HS-27A (cell line): ENCODE measurements at regions not wholly inside any gene's neighbourhood (a gene's known extent, or its start where the extent isn't known, plus 50 kb on each side); places are given as distances from the start of the nearest gene placed in this dataset.
"Not testable (repeated sequence)": the region's sequence is repeated elsewhere in the genome, so short reads cannot be mapped to it uniquely, and the experiment has no call there.

ENCODE experiments used
- DNase-seq: peaks from one replicate; pipeline ENCODE4 v3.0.0-alpha.2; 2012; ENCODE audit warnings: low read depth, missing footprints

DNA sequence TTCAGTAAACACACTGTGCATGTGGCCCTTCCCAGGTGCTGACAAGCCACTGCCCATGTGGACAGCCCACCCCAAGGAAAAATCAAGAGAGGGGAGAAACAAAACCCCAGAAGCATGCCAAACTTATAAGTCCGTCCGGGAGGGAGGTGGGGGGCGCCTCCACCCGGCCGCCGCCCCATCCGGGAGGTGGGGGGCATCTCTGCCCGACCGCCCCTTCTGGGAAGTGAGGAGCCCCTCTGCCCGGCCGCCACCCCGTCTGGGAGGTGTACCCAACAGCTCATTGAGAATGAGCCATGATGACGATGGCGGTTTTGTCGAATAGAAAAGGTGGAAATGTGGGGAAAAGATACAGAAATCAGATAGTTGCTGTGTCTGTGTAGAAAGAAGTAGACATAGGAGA is 53.8 kb upstream of the C2CD4B start:
- no peak for DNase-seq

DNA sequence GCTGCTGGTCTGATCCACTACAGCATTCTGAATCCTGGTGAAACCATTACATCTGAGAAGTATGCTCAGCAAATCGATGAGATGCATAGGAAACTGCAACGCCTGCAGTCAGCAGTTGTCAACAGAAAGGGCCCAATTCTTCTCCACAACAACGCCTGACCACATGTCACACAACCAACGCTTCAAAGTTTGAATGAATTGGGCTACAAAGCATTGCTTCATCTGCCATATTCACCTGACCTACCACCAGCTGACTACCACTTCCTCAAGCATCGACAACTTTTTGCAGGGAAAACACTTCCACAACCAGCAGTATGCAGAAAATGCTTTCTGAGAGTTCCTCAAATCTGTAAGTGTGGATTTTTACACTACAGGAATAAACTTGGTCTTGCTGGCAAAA is 54.7 kb upstream of the C2CD4B start:
- DNase-seq: no peak

DNA sequence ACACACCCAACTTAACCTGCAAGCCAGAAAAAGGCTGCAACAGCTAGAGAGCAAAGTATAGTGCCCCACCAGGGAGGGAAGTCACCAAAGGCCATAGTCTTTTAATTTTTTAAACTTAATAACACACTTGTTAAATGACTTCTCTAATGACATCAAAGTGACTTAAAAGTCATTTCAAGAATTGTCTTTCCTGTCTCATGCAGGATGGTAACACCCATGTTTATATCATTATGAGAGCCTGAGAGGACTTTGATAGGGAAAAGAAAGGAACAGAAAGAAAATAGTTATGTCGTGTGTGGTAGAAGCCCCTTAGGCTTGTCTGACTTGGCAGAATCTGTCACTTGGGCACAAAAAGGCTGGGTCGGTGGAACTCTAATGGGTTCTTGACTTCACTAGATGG is 57.9 kb upstream of the C2CD4B start:
- DNase-seq: no peak

DNA sequence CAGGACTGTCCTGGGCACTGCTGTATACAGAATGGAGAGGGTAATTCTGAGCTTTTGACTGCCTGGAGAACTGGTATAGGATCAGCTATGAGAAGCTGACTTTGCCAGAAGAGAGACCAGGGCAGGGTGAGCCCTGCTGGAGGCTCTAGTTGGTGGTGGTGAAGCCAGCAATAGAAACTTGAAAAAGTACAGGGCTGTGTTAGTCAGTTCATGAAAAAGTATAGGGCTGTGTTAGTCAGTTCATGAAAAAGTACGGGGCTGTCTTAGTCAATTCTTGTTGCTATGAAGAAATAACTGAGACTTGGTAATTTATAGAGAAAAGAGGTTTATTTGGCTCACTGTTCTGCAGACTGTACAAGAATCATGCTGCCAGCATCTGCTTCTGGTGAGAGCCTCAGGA is 63.5 kb upstream of the C2CD4B start:
- DNase-seq: no peak

DNA sequence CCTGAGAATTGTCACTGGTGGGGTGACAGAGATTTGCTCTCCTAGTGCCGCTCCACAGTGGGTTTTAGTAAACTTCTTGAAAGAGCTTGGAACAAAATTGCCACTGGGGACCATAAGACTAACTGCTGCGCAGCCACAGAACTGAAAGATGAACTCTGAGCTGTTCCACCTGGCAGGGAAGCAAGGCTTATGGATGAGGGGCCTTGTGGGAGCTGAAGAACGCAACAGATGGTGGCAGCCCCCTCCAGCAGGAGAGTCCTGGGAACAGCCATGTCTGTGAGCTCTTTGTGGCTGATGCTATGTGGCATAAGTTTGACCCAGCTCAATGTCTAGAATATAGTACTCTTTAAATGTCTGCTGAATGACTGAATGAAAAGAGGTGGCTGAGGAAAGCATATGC is 66.8 kb upstream of the C2CD4B start:
- DNase-seq: no peak

DNA sequence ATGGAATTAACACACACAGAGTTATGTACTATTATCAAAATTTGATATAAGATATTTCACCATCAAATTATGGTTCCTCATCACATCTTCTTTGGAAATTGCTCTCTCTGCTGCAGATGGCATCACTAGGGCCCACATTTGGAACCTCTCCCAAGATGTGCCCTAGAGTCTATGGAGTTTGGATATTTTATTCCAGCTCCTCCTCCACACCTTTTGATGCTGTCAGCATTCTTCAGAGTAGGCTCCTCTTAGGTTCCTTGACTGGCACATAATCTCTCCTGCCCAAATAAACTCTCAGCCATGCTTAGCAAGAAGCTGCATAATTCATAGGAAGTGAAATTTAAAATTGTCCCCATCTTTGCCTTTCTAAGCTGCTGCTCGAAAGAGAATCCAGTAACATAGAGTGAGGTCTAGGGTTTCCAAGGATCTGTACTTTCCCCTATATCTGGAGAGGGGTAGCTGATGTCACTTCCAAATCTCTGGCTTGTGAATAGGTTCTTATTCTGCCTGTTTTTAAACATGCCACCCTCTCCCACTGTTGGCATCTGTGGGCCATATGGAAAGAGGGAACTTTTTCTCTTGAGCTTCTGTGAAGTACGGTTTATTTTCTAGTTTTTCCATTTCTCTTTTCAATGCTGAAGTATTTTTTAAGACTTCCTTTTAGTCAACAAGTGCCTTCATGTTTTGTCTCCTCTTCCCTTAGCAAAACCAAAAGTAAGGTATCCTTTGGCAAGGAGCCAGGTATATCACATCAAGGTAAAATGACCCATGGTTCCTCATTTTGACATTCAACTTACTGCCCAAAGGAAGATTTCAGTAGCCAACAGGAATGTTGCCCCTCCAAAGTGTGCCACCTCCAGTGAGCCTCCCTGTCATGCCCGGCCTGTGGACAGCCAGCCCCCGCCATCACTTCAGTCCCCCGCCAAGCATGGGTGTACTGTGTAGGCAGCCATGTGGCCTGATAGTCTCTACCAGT is 75.3 kb upstream of the C2CD4B start:
- DNase-seq: no peak

DNA sequence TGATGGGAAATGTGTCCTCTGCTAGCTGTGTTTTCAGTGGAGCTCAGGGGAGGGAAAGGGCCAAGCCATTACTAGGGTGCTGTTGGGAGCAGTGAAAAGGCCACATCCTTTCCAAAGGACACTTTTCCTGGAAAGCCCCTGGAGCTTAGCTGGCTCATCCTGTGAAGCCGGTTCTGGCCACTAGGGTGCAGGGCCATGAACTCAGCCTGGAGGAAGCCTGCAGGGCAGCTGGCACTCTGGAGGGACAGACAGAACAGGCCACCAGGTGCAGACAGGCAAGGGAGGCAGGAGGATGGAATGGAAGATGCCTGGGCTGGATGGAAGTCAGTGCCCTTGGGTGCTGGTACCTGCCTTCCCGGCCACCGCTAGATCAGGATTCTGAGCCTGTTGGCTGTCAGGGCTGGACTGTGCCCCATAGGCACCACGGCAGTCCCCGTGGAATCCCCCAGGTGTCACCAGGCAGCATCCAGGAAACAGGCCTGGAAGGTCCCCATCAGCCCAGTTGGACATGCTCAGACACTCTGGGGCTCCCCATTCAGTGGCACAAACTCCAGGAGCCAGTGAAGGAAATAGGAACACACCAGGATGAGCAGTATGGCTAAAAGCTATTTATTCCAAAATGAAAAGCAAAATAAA is 76.2 kb upstream of the C2CD4B start:
- DNase-seq: no peak

DNA sequence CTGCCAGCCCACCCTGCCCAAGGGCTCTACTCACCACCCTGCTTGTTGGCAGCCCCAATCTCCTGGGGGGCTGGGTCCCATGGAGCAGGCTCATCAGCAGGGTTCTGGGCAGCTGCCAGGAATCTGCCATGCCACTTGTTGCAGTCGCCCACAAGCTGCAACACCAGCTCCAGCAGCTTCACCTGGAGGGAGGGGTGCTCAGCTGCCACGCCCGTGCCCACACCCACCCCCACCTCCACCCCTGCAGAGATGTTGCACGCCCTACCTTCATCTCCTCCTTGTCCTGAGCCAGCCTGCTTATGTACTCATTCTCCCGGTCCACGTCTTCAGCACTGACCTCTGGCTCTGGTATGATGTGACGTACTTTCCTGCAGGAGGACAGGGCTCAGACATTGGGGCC is 77.9 kb upstream of the C2CD4B start:
- no peak for DNase-seq

DNA sequence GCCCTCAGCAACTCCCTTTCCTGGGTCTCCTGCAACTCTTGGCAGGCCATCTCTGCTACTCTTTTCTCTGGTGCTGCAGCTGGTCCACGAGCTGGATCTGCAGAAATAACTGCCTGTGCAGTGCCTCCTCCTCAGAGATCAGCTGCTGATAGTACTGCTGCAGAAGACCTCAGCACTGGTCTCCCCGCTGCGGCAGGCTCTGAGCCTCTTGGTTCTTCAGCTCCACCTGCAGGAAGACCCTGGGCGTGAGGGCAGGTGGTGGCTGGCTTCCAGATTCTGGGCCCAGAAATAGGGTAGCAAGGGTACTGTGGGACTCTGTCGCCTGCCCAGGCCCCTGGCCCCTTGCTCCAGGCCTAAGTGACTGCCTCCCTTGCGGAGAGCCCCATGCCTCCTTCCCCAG is 79.7 kb upstream of the C2CD4B start:
- DNase-seq: no peak

DNA sequence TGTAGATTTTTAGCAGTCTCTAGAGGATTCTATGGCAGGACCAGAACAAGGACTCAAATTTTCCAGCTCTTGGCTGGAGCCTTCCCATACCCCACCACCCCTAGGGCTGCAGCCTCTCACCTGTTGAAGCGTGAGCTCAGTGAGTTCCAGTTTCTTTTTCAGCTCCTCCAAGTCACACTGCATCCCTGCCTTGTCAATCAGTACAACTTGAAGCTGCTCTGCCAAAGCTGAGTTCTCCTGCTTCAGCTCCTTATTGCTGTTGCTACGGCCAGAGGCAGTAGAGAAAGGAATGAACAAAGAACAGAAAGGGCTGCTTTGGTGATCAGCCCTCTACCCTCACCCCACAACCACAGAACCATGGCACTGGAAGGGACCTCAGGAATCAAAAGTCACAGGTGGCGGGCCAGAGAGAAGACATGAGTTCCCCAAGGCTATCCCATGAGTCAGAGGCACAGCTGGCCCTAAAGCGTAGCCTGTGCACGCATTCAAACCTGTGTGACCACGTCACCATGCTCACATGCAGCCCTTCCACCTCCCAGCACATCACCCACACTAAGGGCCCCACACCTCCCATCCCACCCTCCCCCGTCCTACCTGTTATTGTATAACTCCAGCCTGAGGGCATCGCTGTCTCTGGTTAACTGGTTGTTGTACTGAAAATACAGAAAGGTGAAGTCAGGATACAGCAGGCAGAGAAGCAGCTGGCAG is 83.3 kb upstream of the C2CD4B start:
- no peak for DNase-seq

DNA sequence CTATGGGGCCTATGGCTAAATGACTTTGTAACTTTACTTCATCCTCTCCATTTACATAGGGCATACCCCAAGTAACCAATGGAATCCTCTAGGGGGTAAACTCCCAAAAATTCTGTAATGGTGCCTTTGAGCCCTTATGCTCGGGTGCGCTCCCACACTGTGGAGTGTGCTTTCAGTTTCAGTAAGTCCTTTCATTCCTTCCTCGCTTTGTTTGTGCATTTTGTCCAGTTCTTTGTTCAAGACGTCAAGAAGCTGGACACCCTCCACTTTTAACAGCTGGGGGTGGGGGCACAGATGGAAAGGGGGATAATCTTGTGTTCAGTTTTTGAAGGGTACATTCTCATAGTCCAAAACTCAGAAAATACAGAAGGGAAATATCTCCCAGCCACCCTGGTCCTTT is 84.4 kb upstream of the C2CD4B start:
- no peak for DNase-seq

DNA sequence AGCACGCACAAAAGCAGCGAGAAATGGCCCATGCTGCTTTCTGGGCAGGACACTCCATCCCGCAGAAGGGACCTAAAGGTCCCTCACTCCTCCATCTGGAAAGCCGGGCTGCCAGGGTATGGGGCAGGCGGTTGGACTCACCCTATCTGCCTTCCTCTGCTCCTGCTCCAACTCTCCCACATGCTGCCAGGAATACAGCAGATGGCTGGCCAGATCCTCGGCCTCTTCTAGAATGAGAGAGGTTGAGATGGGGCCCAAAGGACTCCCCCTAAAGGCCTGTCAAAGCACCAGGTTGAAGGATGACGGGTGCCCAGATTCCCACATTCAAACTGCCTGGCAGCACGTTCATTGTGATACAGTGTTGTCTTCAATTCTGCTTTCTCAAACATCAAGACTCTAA is 85.1 kb upstream of the C2CD4B start:
- no peak for DNase-seq

DNA sequence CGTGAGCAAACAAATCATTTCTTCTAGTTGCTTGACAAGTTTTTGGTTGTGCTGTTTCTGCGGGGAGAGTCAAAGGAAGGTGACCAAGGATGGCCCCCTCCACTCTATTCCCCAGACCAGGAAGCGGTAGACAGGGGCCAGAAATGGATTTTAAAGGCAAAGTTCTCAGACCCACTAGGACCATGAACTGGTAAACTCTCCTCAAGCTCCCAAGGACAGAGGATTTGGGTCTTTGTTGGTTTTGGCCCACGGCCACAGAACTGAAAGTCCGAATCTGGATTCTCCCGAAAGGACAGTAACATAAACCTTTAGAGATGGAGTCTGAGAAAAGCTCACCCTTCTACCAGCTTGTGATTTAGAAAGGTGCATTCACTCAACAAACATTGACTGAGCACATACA is 85.9 kb upstream of the C2CD4B start:
- DNase-seq: no peak

DNA sequence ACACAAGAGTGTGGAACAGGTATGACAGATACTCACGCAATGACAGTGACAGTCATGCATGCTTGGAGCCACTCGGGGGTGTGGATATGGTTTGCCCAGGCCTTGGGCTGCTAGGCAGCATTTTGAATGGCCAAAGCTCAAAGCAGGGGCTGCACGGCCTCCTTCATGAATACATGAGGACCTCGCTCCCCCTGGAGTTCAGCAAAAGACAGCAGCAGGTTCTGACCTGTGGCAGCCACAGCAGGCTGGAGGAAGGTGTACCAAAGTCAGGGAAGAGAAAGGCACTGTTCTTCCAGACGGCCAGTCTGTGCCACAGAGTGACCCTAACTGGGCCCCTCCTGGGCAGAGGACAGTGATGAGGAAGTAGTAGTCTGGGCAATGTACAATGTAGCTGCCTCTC is 88.2 kb upstream of the C2CD4B start:
- DNase-seq: no peak

DNA sequence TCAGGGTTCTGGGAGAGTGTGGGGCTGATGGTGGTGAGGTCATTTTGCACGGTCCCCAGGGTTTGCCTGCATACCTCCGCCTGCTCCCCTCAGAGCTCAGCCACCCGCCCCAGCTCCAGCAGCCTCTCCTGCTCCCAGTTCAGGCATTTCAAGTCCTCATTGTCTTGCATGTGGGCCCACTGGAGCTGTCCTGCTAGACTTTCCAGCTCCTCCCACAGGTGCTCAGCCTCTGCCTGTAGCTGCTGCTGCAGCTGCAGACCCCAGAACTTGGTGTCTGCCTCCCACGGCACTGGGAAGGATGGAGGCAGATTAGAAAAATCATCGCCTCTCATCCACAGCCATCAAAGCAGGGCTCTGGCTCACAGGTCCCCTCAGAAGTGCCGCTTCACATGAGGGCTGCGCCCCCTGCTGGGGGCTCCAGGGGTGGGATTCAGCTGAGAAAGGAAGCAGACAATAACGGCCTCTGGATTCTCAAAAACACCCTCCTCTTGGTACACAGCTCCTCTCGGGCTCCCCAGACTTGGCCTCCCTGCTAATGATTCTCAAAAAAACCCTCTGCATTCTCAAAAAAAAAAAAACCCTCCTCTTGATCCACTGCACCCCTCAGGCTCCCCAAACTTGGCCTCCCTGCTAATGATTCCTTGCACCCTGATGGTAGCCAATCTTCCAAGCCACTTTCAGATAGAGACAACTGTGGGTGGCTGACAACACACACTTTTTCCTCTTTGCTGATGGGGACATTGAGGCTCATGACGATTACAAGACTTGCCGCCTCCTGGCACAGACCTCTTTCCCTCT is 89.3 kb upstream of the C2CD4B start:
- DNase-seq: peak; percentile 33

DNA sequence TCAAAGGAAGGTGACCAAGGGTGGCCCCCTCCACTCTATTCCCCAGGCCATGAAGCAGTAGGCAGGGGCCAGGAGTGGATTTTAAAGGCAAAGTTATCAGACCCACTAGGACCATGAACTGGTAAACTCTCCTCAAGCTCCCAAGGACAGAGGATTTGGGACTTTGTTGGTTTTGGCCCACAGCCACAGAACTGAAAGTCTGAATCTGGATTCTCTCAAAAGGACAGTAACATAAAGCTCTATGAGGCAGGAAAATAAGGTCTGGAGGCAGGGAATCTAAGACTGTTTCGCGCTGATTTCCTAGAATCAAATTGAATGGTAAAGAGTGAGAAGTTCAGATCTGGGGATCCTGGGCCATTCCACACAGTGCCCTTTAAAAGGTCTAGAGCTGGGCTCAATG is 91.3 kb upstream of the C2CD4B start:
- not testable (repeated sequence) for DNase-seq

DNA sequence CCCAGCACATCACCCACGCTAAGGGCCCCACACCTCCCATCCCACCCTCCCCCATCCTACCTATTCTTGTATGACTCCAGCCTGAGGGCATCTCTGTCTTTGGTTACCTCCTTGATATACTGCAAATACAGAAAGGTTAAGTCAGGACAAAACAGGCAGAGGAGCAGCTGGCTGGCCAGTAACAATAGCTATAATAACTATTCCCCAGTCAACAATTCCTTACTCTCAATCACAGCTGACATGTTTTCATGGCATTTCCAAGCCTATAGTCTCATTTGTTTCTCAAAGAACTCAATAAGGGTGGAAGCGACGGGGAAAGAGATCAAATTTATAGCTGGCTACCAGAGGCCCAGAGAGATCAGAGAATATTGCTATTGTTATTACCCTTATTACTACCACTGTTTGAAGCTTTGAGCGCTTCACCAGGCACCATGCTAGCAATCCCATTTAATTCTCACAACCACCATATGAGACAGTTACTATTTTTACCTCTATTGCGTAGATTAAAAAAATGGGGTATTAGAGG is 93.0 kb upstream of the C2CD4B start:
- no peak for DNase-seq

DNA sequence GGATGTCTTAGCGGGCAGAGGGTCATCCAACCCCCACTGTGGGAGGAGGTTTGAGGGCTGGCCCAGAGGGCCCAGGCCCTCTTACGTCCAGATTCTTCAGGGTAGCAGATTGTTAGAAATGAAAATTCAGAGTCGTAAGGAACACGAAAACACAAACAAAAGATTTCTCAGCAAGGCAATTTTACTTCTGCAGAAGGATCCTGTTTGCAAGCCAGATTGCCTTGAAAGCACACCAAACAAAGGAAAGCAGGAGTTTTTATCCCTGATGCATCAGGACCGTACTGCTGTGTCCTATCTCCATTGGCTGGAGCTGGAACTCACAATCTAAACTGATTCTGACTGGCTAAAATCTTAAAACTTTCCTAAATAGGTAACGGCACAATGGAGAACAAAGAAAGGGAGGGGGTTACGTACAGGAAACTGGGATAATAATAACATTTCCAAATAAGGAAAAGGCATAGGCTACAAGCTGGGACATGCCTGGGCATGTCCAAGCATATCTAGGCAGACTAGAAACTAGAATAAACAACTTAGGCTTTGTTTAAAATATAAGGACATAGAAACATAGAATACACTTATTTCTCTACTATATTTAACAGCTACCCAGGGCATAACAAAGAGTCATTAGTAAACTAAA is 97.3 kb upstream of the C2CD4B start:
- DNase-seq: no peak

DNA sequence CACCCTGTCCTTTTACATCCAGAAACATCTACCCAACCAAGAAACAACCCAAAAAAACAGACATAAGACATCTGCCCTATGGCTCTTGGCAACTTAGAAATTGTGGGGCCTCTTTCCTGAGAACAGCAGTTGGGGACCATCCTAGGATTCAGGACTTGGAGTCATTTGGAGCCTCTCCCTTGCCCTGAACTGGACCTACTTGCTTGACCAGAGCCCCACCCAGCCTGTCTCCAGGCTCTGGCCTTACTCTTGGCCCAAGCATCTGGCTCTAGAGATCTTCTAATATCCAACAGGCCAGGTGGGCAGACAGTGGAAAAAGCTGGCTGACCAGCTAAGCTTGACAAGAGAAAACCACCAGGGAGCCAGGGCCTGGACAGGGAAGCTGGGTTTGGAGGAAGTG is 99.1 kb upstream of the C2CD4B start:
- DNase-seq: no peak

DNA sequence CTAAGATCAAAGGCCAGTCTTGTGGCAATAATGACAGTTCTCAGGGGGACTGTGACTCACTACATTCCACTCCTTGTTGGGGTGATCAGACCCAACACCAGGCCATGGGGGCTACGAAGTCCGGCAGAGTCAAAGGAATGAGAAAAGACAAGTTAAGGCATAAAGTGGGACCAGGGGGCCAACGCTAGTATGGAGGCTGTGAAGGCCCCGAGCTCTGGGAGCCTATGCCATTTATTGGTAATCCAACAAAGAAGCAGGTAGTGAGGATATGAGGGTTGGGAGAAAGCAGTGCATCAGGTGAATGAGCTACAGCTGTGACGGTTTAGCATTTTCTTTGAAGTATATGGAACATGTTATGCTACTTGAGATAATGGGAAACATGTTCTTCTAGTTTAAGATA is 104.4 kb upstream of the C2CD4B start:
- no peak for DNase-seq

DNA sequence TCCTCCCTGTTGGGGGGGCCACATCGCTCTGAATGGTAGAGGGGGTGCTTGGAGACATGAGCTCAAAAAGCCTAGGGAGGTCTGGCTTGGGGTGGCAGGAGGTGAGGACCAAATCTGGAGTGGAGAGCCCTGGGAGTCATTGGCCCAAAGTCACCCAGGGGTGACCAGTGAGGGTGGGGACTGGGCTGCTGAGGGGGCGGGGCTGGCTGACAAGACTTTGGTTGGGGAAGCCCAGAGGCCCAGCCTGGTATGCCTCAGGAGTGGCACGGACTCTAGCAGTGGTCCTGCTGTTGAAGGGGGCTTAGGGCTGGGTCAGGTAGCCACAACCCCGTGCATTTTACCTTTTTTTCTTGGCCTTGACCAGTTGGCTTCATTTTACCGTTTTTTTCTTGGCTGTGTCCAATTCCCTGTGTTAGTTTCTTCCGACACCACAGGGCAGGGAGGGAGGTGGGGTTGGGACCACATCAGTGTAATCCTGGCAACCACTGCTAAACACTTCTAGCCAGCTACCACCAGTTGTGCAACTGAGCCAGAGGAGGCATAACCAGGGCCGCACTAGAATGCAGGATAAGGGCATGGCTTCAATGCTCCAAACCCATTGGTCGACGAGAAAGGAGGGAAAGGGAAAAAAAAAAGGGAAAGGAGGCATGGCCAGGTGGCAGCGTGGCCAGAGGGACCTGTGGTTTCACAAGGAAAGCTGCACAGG is 105.3 kb upstream of the C2CD4B start:
- DNase-seq: no peak
